ENCODE measurements at regions not wholly inside any gene's neighbourhood (a gene's known extent, or its start where the extent isn't known, plus 50 kb on each side); places are given as distances from the start of the nearest gene placed in this dataset.

GRCh38 chr10:33396938-33397337 is 62.5 kb upstream of the NRP1 start:
- TF ChIP-seq, protein P1, sequence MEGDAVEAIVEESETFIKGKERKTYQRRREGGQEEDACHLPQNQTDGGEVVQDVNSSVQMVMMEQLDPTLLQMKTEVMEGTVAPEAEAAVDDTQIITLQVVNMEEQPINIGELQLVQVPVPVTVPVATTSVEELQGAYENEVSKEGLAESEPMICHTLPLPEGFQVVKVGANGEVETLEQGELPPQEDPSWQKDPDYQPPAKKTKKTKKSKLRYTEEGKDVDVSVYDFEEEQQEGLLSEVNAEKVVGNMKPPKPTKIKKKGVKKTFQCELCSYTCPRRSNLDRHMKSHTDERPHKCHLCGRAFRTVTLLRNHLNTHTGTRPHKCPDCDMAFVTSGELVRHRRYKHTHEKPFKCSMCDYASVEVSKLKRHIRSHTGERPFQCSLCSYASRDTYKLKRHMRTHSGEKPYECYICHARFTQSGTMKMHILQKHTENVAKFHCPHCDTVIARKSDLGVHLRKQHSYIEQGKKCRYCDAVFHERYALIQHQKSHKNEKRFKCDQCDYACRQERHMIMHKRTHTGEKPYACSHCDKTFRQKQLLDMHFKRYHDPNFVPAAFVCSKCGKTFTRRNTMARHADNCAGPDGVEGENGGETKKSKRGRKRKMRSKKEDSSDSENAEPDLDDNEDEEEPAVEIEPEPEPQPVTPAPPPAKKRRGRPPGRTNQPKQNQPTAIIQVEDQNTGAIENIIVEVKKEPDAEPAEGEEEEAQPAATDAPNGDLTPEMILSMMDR (IDR thresholded peaks at IDR 0.05) = no peak
- TF ChIP-seq POLR2AphosphoS5 (IDR thresholded peaks at IDR 0.05; ENCODE audit: insufficient read depth in 1 of 2, low read depth in 1 of 2) = no peak
